Frontal cortex (tissue), 3 donors: ENCODE measurements at regions not wholly inside any gene's neighbourhood (a gene's known extent, or its start where the extent isn't known, plus 50 kb on each side); places are given as distances from the start of the nearest gene placed in this dataset.

Experiments used
- DNase-seq, 2 donors: peaks; one replicate each; pipeline ENCODE4 v3.0.0; 2012; ENCODE audit warnings: low spot score in 2 of 2
- FAIRE-seq: peaks from 2 replicates; lab custom pipeline; 2012; peaks lifted over from hg19 to GRCh38; lab: Jason Lieb, UNC
- donor health status: control.
- donor health status: control.
- donor health status: control.

DNA sequence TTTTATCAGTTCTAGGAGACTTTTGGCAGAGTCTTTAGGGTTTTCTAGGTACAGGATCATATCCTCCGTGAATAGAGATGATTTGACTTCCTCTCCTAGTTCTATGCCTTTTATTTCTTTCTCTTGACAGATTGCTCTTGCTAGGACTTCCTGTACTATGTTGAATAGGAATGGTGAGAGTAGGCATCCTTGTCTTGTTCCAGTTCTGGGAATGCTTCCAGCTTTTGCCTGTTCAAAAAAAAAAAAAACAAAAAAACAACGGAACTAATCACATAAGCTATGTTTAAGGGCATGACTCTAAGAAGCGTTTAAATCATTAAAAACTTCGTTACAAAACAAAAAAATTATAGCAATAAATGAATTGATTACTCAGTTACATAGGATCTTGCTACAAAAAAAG lies 145.7 kb downstream of the NUP35 start:
- FAIRE-seq (no peak), DNase-seq (no peak)

DNA sequence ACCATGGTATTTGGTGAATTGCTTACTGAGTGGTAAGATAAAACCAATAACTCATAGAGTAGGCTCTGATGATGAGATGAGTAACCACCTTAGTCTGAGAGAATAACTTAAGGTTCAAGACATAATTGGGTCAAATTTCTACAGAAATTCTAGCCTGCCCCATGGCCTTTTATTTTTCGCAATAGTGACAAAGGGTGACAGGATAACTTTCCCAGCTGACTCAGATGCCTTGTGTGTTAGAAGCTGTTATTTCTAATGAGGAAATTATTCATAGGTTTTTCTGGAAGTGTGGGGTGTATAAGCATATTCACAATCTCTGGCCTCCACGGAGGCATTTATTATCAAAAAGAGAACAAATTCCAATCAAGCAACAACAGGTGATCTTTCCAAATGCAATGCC lies 159.0 kb downstream of the NUP35 start:
- no peak for DNase-seq
- FAIRE-seq = no peak

DNA sequence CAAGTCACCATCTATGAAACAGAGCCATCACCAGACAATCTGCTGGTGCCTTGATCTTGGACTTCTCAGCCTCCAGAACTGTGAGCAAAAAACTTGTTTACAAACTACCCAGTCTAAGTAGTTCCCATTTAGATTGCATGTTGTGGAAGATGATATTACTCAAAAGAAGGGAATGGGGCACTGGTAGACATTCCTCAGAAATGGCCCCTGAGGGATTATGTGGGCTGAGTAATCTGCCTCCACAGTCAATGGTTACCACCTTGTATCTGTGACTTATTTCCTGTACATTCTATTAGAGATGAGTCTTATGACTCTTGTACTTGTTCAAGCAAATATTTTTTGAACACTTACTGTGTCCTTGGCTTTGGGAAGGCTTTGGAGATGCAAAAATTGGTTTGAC lies 160.4 kb downstream of the NUP35 start:
- DNase-seq = no peak
- FAIRE-seq = no peak

DNA sequence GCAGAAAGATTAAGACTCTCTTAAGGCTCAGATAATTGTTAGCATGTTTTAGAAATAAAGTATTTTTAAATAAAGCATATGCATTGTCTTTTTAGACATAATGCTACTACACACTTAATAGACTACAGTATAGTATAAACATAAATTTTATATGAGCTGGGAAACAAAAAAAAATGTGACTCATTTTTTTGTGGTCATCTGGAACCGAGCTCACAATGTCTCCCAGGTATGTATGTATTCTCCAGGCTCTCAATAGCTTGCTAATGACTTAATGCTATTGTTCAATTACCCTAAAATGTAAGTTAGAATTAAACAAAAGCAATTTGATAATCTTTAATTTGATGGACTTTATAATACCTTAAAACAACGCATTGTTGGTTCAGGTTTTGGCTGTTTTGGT lies 167.2 kb downstream of the NUP35 start:
- FAIRE-seq (no peak), DNase-seq (no peak)

DNA sequence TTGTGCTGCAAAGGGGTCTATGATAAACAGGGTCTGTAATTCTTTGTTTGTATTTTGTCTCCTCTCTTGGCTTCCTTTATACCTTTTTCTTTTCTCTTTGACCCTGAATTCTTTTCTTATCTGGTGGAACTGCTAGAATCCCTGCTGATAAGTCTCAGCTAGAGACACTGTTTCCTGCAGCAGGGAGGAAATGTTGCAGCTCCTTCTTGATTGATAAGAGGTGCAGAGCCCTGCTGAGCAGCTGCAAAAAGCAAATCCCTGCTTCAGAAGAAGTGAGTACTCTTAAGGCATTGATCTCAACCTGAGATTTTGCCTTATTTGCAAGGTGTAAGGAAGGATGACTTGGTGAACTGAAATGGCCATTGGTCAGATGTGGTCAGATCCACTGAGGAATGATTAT lies 167.8 kb downstream of the NUP35 start:
- FAIRE-seq (no peak), DNase-seq (no peak)

DNA sequence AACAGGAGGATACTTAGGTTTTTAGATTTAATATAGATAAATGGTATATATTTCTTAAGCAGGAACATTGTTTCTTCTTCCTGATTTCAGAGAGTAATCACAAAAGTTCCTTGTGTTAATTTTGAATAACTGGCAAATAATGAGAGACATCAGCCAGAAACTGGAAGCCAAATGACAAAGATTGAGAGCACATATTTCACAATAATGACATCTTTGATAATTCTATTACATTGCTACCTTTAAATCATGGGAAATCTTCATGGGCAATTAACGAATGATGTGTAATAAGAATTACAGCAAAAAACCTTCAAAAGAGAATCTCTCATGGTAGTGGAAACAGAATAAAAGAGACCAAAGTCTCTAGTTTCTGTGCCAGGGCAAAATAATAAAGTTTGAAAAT lies 215.1 kb downstream of the NUP35 start:
- DNase-seq (no peak), FAIRE-seq (no peak)

DNA sequence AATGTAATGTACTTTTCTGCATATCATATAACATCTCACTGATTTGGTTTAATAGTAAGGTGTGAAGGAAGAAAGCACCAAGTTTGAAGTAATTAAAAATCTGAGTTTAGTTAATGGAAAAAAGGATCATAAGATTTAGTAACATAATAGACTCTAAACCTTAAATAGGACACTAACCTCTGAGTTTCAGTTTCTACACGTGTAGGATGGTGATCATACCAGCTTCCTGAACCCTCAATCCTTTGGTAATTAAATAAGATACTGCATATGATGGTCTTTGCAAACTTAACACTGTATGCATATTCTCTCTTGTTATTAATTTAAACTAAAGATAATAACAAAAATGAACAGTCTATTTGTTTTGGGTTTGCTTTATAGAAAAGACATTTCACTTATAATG lies 216.8 kb downstream of the NUP35 start:
- DNase-seq (no peak), FAIRE-seq (no peak)

DNA sequence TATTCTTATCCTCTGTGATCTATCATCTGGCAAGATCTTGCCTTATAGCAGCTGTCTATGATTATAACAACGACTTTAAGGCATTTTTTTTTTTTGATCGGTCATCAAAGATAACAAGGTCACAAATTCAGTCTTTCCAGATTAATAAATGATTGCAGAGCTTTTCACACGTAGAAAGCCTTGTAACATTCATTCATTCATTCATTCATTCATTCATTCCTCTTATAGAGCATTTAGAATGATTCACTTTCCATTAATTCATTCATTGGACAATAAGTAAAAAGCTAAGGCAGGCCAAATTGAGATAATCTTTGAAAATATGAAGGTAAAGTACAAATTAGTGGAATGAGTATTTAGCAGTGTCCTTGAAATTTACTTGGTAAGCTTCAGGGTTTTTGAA lies 223.7 kb downstream of the NUP35 start:
- FAIRE-seq (no peak), DNase-seq (no peak)

DNA sequence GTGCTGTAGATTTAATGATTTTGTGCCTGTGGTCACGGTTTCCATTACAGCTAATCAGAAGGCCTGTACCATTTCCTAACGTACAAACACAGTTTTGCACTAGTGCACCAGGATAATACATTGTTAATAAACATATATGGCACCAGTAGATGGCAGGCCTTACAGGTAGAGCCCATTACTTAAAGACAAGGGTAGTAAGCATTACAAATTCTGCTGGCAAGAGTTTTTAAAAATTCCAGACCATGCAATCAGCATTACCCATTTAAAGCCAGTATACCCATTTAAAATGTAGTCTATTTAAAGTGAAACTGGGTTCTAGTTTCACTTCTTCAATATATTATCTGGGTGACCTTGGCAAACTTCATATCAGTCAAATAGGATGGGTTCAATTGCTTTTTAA lies 224.2 kb downstream of the NUP35 start:
- DNase-seq (no peak), FAIRE-seq (no peak)

DNA sequence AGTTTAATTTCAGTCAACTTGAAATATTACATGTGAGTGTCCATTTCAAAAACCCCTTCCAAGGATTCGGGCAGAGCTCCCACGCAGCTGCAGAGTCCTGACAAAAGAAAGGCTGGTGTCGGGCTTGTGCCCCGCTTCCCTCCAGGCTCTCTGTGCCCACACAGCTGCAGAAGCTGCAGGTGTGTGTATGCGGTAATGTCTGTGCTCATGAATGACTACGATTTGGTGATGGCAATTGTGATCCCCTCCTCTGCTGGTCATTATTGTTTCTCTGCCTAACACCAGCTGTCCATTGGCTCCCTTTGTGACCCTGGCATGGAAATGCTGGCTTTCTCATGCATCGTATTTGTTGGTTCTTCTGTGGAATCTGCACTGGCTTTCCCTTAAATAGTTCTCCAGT lies 224.8 kb downstream of the NUP35 start:
- DNase-seq = peak in 1 of 2 donors; percentile 4
- no peak for FAIRE-seq

DNA sequence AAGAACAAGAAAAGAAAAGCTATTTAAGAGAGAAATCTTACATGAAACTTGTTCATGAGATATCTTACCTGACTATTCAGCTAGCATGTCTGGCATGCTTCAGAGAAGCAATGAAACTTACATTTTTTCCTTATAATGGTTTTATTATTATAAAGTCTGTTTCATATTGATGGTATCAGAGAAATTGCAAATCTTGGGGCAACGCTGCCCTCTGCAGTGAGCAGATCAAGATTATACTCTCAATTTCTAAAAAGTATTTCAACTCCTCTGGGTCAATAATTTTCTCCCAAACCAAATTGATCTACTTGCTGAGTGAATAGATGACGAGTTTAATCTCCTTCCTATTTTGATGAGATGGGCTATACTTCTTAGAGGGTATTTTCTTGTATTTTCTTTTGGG lies 235.6 kb downstream of the NUP35 start:
- FAIRE-seq (no peak), DNase-seq (no peak)

DNA sequence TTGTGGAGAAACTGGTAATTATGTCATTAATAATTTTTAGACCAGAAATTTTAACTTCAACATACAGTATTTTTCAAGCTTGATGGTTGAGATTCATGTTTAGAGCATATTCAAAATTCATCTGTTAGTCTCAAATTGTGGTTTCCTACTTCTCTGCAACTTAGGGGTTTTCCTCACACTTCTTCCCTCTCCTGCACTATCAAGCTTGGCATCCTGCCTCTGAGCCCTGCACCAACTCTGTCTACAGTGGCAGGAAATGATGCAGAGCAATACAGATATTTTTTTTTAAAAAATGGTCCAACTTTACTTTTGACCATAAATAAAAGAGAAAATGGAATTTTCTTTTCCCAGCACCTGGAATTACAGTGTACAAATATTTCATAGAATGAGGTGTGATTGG lies 247.3 kb downstream of the NUP35 start:
- no peak for FAIRE-seq

DNA sequence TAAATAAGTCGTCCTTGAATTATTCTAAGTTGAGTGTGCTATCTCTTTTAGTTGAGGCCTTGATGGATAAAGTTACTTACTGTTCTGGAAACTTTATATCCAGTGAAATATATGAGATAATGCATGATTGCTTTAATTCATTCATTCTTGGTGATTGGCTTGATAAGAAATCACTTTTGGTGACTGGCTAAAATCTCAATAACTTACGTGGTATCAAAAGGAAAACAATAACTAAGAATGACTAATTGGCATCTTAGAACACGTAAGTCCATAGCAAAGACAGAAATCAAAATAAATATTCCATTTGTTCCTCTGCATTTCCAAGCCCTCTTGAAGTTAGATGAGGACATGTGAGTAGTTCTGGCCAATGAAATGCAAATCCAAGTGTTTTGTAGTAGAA lies 251.6 kb downstream of the NUP35 start:
- FAIRE-seq (no peak), DNase-seq (no peak)

More for the DNA sequence above, 247.3 kb downstream of the NUP35 start:
- DNase-seq = no peak

DNA sequence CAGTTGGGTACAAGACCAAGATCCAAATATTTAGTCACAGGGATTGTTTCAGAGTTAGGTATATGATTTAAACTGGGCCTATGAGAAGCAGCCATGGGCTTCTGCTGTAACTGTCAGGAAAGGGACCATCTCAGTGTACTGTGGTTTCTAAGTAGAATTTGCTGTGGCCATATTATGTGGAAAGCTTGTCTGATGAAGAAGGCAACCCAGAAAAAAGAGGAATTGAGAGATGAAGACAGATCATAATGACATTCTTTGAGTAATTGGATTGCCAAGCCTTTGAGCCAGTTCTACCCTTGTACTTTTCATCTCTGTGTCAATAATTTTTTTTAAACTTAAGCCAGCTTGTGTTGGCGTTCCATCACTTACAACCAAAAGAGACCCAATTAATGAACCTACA lies 259.6 kb downstream of the NUP35 start:
- FAIRE-seq (no peak), DNase-seq (no peak)

DNA sequence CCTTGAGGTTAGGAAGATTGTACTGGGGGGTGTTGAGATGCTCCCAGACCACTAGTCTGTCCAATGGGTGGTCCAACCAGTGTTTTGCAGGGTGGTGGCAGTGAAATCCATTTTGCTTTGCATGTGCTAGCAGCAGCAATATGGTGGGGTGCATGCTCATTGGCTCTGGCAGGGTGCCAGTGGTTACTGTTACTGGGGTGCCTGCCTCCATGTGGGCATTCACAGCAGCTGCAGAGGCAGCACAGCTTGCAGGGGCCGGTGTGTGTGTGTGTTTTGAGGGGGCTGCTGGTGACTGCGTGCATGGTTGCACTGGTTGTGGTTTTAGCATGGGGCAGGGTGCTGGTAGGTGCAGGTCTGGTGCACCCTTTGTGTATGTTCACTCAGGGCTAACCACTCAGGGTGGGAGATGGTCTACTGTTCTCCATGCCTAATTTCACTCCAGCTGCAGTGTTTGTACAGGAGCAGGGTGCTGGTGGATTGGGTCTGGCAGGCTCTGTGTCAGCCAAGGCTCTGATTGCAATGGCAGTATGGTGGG lies 265.4 kb downstream of the NUP35 start:
- no peak for DNase-seq
- FAIRE-seq = no peak

DNA sequence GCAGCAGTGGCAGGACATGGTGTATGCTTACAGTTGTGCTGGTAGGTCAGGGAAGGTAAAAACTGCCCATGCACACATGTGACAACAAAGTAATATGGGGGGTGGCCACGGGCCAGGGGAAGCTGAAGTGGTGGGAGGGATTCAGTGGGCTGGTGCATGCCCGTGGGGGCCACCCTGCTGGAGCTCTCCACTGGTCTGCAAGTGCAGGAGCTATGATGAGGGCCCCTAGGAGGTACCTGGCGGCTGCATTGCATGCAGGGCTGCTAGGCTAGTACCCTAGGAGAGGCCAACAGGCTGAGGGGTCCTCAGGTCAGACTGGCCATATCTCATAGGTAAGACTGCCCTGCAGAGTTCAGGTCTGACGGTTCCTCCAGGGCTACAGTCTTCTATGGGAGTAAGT lies 265.9 kb downstream of the NUP35 start:
- no peak for DNase-seq
- no peak for FAIRE-seq

DNA sequence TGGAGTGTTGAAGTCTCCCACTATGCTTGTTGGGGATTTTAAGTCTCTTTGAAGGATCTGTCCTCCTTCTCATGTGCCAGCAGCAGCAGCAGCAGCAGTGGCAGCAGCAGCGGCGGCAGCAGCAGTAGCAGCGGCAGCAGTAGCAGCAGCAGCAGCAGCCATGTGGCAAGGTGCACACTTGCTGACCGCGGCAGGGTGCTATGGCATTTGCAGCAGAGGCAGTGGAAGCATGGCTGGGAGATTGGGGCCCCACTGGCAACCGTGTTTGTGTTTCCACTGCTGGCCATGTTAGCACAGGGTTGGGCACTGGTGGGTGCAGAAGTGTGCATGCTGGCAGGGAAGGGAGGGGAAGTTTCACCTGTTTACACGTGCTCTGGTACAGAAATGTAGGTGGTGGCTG lies 280.1 kb downstream of the NUP35 start:
- FAIRE-seq (no peak), DNase-seq (no peak)

DNA sequence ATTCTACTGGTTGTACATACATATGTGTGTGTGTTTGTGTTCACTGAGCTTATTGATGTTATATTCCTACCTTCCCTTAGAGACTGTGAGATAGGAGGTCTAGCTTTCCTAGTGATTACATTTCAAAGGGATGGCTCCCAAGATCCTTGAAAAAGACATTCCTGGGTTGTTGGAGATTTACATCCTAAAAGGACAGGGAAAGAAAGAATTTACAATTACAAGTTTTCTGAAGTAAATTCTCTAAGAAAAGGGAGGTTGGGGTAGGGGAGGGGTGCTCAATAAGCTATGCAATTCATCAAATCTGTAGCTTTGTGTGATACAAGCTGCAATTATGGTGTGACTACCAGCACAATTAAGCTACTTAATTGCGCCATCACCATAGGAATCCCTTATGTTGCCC lies 284.3 kb downstream of the NUP35 start:
- DNase-seq = no peak
- no peak for FAIRE-seq

DNA sequence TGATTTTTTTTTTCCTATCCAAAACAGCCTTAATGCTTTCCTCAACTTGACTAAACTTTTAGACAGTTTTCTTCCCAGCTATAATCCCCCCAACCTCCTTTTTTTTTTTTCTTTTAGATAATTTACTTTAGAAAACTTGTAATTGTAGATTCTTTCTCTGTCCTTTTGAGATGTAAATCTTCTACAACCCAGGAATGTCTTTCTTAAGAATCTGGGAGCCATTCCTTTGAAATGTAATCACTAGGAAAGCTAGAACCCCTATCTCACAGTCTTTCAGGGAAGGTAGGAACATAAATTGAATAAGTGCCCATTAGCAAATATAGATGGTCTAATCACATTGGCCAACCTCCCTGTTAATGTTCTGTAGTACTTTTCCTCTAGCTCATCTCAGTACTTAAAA lies 285.4 kb downstream of the NUP35 start:
- DNase-seq (no peak), FAIRE-seq (no peak)

DNA sequence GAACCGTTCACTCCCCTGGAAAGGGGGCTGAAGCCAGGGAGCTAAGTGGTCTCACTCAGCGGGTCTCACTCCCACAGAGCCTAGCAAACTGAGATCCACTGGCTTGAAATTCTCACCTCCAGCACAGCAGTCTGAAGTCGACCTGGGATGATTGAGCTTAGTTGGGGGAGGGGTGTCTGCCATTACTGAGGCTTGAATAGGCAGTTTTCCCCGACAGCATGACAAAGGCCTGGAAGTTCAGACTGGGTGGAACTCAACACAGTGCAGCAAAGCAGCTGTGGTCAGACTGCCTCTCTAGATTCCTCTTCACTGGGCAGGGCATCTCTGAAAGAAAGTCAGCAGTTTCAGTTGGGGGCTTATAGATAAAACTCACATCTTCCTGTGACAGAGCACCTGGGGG lies 292.5 kb downstream of the NUP35 start:
- no peak for DNase-seq
- FAIRE-seq = no peak

DNA sequence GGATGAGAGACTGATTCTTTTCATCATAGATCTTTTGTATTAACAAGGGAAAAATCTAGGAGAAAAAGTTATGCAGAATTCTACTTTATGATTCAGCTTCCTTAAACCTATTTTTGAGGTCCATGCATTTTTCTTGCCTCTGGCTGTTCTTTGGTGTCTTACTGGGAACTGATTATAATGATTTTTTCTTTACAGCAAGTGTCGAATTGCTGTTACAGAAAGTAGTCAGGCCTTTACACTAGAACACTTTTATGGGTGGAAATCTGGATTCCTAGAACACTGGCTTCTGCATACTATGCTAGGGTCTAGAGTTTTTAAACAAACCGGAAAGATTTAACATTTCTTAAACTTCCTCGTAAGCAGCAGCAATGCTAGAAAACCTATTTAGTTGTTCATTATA lies 302.6 kb downstream of the NUP35 start:
- no peak for FAIRE-seq

DNA sequence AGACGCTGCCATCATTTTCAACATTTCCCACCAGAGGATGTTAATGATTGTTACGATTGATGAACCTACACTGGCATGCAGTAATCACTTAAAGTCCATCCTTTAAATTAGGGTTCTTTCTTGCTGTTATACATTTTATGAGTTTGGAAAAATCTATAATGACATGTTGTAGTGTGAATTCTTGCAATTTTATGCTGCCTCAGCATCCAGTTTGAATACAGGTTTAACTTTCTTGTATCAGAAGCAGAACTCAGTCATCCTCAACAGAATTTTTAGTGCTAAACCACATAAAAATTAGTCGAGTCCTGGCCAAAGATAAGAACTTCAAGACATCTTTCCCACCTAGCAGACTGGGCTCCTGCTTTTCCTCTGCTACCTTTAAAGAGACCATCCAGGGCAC lies 303.3 kb downstream of the NUP35 start:
- no peak for FAIRE-seq

More for the DNA sequence above, 302.6 kb downstream of the NUP35 start:
- no peak for DNase-seq

DNA sequence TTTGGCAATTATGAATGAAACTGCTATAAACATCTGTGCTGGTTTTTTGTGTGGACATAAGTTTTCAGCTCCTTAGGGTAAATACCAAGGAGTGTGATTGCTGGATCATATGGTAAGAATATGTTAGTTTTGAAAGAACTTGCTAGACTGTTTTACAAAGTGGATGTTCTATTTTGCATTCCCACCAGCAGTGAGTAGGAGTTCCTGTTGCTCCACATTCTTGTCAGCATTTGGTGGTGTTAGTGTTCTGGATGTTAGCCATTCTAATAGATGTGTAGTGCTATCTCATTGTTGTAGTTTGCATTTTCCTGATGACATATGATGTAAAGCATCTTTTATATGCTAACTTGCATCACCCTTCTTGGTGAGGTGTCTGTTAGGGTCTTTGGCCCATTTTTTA lies 304.6 kb downstream of the NUP35 start:
- DNase-seq (no peak), FAIRE-seq (no peak)

More for the DNA sequence above, 303.3 kb downstream of the NUP35 start:
- no peak for DNase-seq
